IMR-90 (cell line): ENCODE measurements at regions not wholly inside any gene's neighbourhood (a gene's known extent, or its start where the extent isn't known, plus 50 kb on each side); places are given as distances from the start of the nearest gene placed in this dataset.

Experiments used
- ATAC-seq: fragments of 200-7000 bp; cut with Tn5 transposase; 2 replicates; pipeline ENCODE4 v1.9.1; 2020; ENCODE audit warnings: low read depth, mild to moderate bottlenecking, moderate library complexity
- BruUV-seq: library from RNA; stranded (reverse); fragments of 400-500 nt; replicated peaks from 2 replicates; lab custom pipeline; 2021; lab: Mats Ljungman, UMichigan
- CTCF ChIA-PET: fragments of 300-600 bp; formaldehyde crosslinking; extraction: SDS; loops from one replicate; lab custom pipeline; 2021; ENCODE audit warnings: antibody characterized with exemption; lab: Yijun Ruan, JAX
- POLR2A ChIA-PET: fragments of 300-600 bp; sonication (Branson Sonifier 250); formaldehyde crosslinking; loops from one replicate; lab custom pipeline; 2022; ENCODE audit warnings: antibody characterized with exemption; ENCODE audit not compliant: unreplicated experiment; lab: Charles Lee
- DNase-seq: peaks from one replicate; pipeline ENCODE4 v3.0.0; 2013
- H2AFZ ChIP-seq: replicated peaks from 2 replicates; pipeline ENCODE3; 2013; ENCODE audit warnings: low read length, mild to moderate bottlenecking; ENCODE audit not compliant: poor library complexity
- H2AK5ac ChIP-seq: 2 replicates; pipeline ENCODE4 v1.6.1; 2013; ENCODE audit warnings: low read depth, low read length, inconsistent platforms
- H2AK9ac ChIP-seq: replicated peaks from 2 replicates; pipeline ENCODE3; 2013; ENCODE audit warnings: mild to moderate bottlenecking, low read depth, low read length, moderate library complexity; ENCODE audit not compliant: poor library complexity
- H2BK120ac ChIP-seq: 2 replicates; pipeline ENCODE4 v1.6.1; 2013; ENCODE audit warnings: low read depth, low read length, inconsistent platforms
- H2BK15ac ChIP-seq: 3 replicates; pipeline ENCODE4 v1.6.1; 2013; ENCODE audit warnings: low read depth, low read length, inconsistent platforms
- H2BK20ac ChIP-seq: 2 replicates; pipeline ENCODE4 v1.6.1; 2013; ENCODE audit warnings: low read depth, mild to moderate bottlenecking, inconsistent platforms, low read length, moderate library complexity
- H2BK5ac ChIP-seq: 2 replicates; pipeline ENCODE4 v1.6.1; 2013; ENCODE audit warnings: mild to moderate bottlenecking, low read depth, low read length, inconsistent platforms; ENCODE audit not compliant: poor library complexity, severe bottlenecking
- H3K14ac ChIP-seq: replicated peaks from 2 replicates; pipeline ENCODE4 v1.6.1; 2013; ENCODE audit warnings: low read depth, low read length, inconsistent platforms
- H3K18ac ChIP-seq: 2 replicates; pipeline ENCODE4 v1.6.1; 2013; ENCODE audit warnings: low read depth, low read length, control low read depth
- H3K23ac ChIP-seq: 2 replicates; pipeline ENCODE4 v1.6.1; 2013; ENCODE audit warnings: low read depth, low read length, inconsistent platforms
- H3K27ac ChIP-seq: 2 replicates; pipeline ENCODE4 v1.5.1; 2013; ENCODE audit warnings: mild to moderate bottlenecking, control low read depth, low read length; ENCODE audit not compliant: insufficient read depth
- H3K27me3 ChIP-seq: 2 replicates; pipeline ENCODE4 v1.6.1; 2013; ENCODE audit warnings: low read length; ENCODE audit not compliant: control insufficient read depth, insufficient read depth
- H3K36me3 ChIP-seq: 2 replicates; pipeline ENCODE4 v1.6.1; 2013; ENCODE audit warnings: low read length, mixed read lengths; ENCODE audit not compliant: control insufficient read depth, insufficient read depth
- H3K4ac ChIP-seq: 2 replicates; pipeline ENCODE4 v1.6.1; 2013; ENCODE audit warnings: low read depth, low read length, inconsistent platforms
- H3K4me1 ChIP-seq: 2 replicates; pipeline ENCODE4 v1.6.1; 2013; ENCODE audit warnings: low read length, mixed read lengths; ENCODE audit not compliant: control insufficient read depth, insufficient read depth
- H3K4me2 ChIP-seq: 2 replicates; pipeline ENCODE4 v1.6.1; 2013; ENCODE audit warnings: low read depth, mild to moderate bottlenecking, control low read depth, low read length, moderate library complexity
- H3K4me3 ChIP-seq: 2 replicates; pipeline ENCODE4 v1.5.1; 2013; ENCODE audit warnings: low read depth, mild to moderate bottlenecking, control low read depth, low read length, moderate library complexity; ENCODE audit not compliant: insufficient read depth
- H3K56ac ChIP-seq: 2 replicates; pipeline ENCODE4 v1.6.1; 2013; ENCODE audit warnings: low read length, inconsistent platforms; ENCODE audit not compliant: insufficient read depth; ENCODE audit errors: extremely low read depth
- H3K79me1 ChIP-seq, 2 experiments: 2 replicates each; pipeline ENCODE4 v1.6.1; 2013; ENCODE audit warnings: low read length in 2 of 2, inconsistent platforms in 1 of 2, low read depth in 1 of 2
- H3K9ac ChIP-seq: 2 replicates; pipeline ENCODE4 v1.6.1; 2013; ENCODE audit warnings: low read depth, low read length, control low read depth
- H3K9me1 ChIP-seq: 2 replicates; pipeline ENCODE4 v1.6.1; 2013; ENCODE audit warnings: low read length, inconsistent platforms; ENCODE audit not compliant: insufficient read depth
- H3K9me3 ChIP-seq: 2 replicates; pipeline ENCODE4 v1.6.1; 2013; ENCODE audit warnings: low read length; ENCODE audit not compliant: control insufficient read depth, insufficient read depth
- H4K20me1 ChIP-seq: 2 replicates; pipeline ENCODE4 v1.6.1; 2013; ENCODE audit warnings: low read length, inconsistent platforms; ENCODE audit not compliant: insufficient read depth
- H4K5ac ChIP-seq: 2 replicates; pipeline ENCODE4 v1.6.1; 2013; ENCODE audit warnings: mild to moderate bottlenecking, low read depth, low read length, control low read depth
- H4K8ac ChIP-seq, 2 experiments: 2 replicates each; pipeline ENCODE4 v1.6.1; 2013; ENCODE audit warnings: low read depth in 2 of 2, low read length in 2 of 2, control low read depth in 1 of 2, inconsistent platforms in 1 of 2
- H4K91ac ChIP-seq: 2 replicates; pipeline ENCODE4 v1.6.1; 2013; ENCODE audit warnings: low read depth, low read length, inconsistent platforms; ENCODE audit not compliant: insufficient read depth
- NFE2L2 ChIP-seq: fragments of 150-350 bp; IDR thresholded peaks from 2 replicates; pipeline ENCODE4 v1.6.1; 2016; ENCODE audit warnings: low read depth, mild to moderate bottlenecking, low read length
- WGBS, 2 experiments: methylation state at CpG; one replicate each; pipeline versions ENCODE4 v1.1.5 to v1.1.7; 2013; ENCODE audit warnings: missing lambda C conversion rate in 2 of 2; ENCODE audit not compliant: insufficient read length in 1 of 2; ENCODE audit errors: extremely low coverage in 2 of 2; 5-methylcytosine and 5-hydroxymethylcytosine counted together
- dilution Hi-C: fragments of 300-500 bp; cut with HindIII; formaldehyde crosslinking; loops from one replicate; pipeline ENCODE4 v1.14.3; 2018; ENCODE audit warnings: low sequenced_read_pairs; ENCODE audit not compliant: unreplicated experiment
- in situ Hi-C: fragments of 300-500 bp; cut with MboI; formaldehyde crosslinking; loops from 3 replicates; pipeline ENCODE4 v1.14.3; 2019; ENCODE audit warnings: low sequenced_read_pairs, inconsistent platforms, mixed read lengths
- intact Hi-C: fragments of 100-400 bp; cut with micrococcal nuclease; formaldehyde crosslinking; loops from 2 replicates; pipeline ENCODE4 v1.10.0; 2022
- TF ChIP-seq, protein P1 (sequence below): fragments of 150-350 bp; IDR thresholded peaks from 2 replicates; pipeline ENCODE4 v1.6.1; 2017; ENCODE audit warnings: mild to moderate bottlenecking, antibody characterized with exemption, low read length, low read depth

DNA sequence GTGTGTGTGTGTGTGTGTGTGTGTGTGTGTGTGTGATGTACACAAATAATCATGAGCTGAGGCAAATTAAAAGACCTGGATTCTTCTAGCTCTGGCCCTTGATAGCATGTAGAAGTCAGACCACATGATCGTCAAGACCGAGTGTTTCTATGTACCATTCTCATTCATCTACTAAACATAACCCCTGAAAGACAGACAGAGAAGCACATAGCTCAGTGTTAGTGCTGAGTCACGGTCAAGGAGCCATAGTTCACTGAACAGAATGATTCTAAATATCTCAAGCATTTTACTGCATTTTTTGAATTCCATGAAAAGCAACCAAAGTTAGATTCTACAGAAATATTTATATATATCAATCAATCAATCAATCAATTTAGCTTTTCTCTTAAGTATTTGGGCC lies 412.3 kb upstream of the CXorf51A start:
- no peaks in the 10 kb centered on the region for H3K27me3 ChIP-seq
- no peak overlapping the region for H3K56ac ChIP-seq
- H3K9ac ChIP-seq, result no peak overlapping the region
- ChIA-PET POLR2A (no interaction called here), CTCF (interaction anchor here (0.6 kb wide), 1 partner anchor 119 kb away, joined by 3 read pairs; no protein-coding TSS in a partner anchor)
- no peak overlapping the region for H3K27ac ChIP-seq
- in situ Hi-C loops, result no loop called here
- no peak overlapping the region for H3K4me2 ChIP-seq
- no peak overlapping the region for H4K5ac ChIP-seq
- no peak overlapping the region for H3K18ac ChIP-seq
- H3K9me3 ChIP-seq, result peaks cover 1% of the 10 kb centered on the region
- H2AK5ac ChIP-seq, result no peak overlapping the region
- no peak overlapping the region for H3K14ac ChIP-seq
- no peak overlapping the region for H2AFZ ChIP-seq
- no peak overlapping the region for H2BK20ac ChIP-seq
- dilution Hi-C loops, result no loop called here
- no peak overlapping the region for H2BK120ac ChIP-seq
- no peaks in the 10 kb centered on the region for H3K79me1 ChIP-seq
- H4K8ac ChIP-seq, result no peak overlapping the region
- no peaks in the 10 kb centered on the region for H3K36me3 ChIP-seq
- WGBS, 2 experiments, result no CpG with 5 or more reads among the region's 3 CpGs
- no peaks in the 10 kb centered on the region for H4K20me1 ChIP-seq
- no peak for DNase-seq
- TF ChIP-seq NFE2L2, result peak; percentile 68
- TF ChIP-seq, protein P1, sequence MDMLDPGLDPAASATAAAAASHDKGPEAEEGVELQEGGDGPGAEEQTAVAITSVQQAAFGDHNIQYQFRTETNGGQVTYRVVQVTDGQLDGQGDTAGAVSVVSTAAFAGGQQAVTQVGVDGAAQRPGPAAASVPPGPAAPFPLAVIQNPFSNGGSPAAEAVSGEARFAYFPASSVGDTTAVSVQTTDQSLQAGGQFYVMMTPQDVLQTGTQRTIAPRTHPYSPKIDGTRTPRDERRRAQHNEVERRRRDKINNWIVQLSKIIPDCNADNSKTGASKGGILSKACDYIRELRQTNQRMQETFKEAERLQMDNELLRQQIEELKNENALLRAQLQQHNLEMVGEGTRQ, result no peak
- no peak overlapping the region for H3K4me3 ChIP-seq
- H3K4me1 ChIP-seq, result no peaks in the 10 kb centered on the region
- BruUV-seq, result no TSS peak
- H2BK5ac ChIP-seq, result no peak overlapping the region
- no peak overlapping the region for H3K23ac ChIP-seq
- H3K9me1 ChIP-seq, result no peaks in the 10 kb centered on the region
- H2AK9ac ChIP-seq, result no peak overlapping the region
- intact Hi-C loops, result no loop called here
- H2BK15ac ChIP-seq, result no peak overlapping the region
- H4K91ac ChIP-seq, result no peak overlapping the region
- ATAC-seq, result no peak
- H3K4ac ChIP-seq, result no peak overlapping the region
